GM12865 (cell line): ENCODE measurements at regions not wholly inside any gene's neighbourhood (a gene's known extent, or its start where the extent isn't known, plus 50 kb on each side); places are given as distances from the start of the nearest gene placed in this dataset.

Experiments used
- DNase-seq: peaks from one replicate; pipeline ENCODE4 v3.0.0; 2010; ENCODE audit warnings: low read depth
- H3K4me3 ChIP-seq: 2 replicates; pipeline ENCODE4 v1.5.1; 2011; ENCODE audit warnings: mild to moderate bottlenecking, low read depth, low read length, control low read depth
- CTCF ChIP-seq: IDR thresholded peaks from 2 replicates; pipeline ENCODE4 v1.5.1; 2011; ENCODE audit warnings: low read length, control low read depth, low read depth, inconsistent platforms; ENCODE audit not compliant: insufficient read depth; ENCODE audit errors: missing control alignments

GRCh38 chr9:2332663-2333062 is 288.9 kb upstream of the VLDLR start:
- DNase-seq = no peak

GRCh38 chr9:2335260-2335659 is 286.3 kb upstream of the VLDLR start:
- no peak overlapping the region for H3K4me3 ChIP-seq
- no peak for TF ChIP-seq CTCF

More at GRCh38 chr9:2332663-2333062, 288.9 kb upstream of the VLDLR start:
- H3K4me3 ChIP-seq = no peak overlapping the region
- no peak for TF ChIP-seq CTCF

GRCh38 chr9:2336055-2336454 is 285.5 kb upstream of the VLDLR start:
- peak; percentile 29 for TF ChIP-seq CTCF
- DNase-seq = peak; percentile 32
- no peak overlapping the region for H3K4me3 ChIP-seq

More at GRCh38 chr9:2335260-2335659, 286.3 kb upstream of the VLDLR start:
- no peak for DNase-seq

- H3K4me3 ChIP-seq = no peak overlapping the region
- DNase-seq = no peak
- no peak for TF ChIP-seq CTCF
These were observed 284.5 kb upstream of the VLDLR start for GRCh38 chr9:2337131-2337530.

GRCh38 chr9:2337627-2338026 is 284.0 kb upstream of the VLDLR start:
- no peak for DNase-seq
- no peak overlapping the region for H3K4me3 ChIP-seq
- TF ChIP-seq CTCF = no peak

GRCh38 chr9:2338777-2339365 is 282.7 kb upstream of the VLDLR start:
- no peak for DNase-seq
- H3K4me3 ChIP-seq = no peak overlapping the region
- TF ChIP-seq CTCF = no peak

- no peak for DNase-seq
- H3K4me3 ChIP-seq = no peak overlapping the region
- TF ChIP-seq CTCF = no peak
These were observed 282.2 kb upstream of the VLDLR start for GRCh38 chr9:2339416-2339815.
